GM18498 (cell line): ENCODE measurements at regions not wholly inside any gene's neighbourhood (a gene's known extent, or its start where the extent isn't known, plus 50 kb on each side); places are given as distances from the start of the nearest gene placed in this dataset.

Experiments used
- ATAC-seq: cut with Tn5 transposase; IDR thresholded peaks from one replicate; pipeline ENCODE4 v1.9.1; 2021; ENCODE audit warnings: mild to moderate bottlenecking, moderate library complexity; ENCODE audit not compliant: unreplicated experiment

DNA sequence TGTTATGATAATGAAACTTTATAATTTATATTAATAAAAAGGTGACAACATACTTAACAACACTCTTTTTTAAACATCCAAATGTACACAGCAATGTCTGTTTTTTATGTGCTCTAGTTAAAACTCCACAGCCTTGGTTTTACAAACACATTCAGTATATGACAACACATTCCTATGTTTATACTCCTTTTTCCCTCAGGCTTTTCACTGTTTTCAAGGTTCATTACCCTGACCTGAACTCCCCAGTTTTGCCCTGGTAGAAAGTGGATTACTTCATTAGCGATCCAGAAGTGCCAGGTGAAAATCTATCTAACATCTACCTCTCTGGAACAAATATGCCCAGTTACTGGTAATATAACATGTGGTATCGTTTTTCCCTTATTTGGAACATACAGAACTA is 340.2 kb upstream of the DDHD1 start:
- ATAC-seq: no peak

- ATAC-seq: no peak
These were observed 338.8 kb upstream of the DDHD1 start for GRCh38 chr14:53491884-53492277.

DNA sequence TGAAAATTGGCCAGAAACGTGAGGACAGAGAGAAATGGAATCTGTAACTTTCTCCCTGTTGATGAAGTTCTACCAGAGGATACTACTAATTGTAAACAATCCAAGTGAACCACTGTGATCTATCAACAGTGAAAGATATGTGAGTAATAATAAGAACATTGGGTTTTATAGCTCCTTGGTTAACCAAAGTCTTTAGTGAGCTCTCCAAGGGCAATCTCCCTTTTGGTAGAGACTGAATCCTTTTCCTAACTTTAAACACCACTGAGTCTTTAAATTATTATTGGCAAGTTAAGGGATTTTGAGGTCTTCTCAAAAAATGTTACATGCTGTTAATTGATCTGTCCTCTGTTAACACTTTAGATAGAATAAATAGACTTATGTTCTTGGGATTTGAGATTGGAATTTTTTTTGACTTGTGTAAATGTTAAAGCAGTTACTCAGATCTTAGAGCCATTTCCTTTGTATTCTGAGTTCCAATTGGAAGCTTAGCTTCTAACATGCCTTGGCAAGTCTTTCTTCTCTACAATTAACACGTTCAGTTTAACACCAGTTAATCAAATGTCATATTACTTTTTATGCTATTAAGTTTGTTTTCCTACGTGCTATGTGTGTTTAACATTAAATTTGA is 338.2 kb upstream of the DDHD1 start:
- ATAC-seq: no peak

- no peak for ATAC-seq
These were observed 325.1 kb upstream of the DDHD1 start for GRCh38 chr14:53478174-53478573.

GRCh38 chr14:53473480-53473879 is 320.4 kb upstream of the DDHD1 start:
- no peak for ATAC-seq

GRCh38 chr14:53472306-53472705 is 319.2 kb upstream of the DDHD1 start:
- no peak for ATAC-seq

DNA sequence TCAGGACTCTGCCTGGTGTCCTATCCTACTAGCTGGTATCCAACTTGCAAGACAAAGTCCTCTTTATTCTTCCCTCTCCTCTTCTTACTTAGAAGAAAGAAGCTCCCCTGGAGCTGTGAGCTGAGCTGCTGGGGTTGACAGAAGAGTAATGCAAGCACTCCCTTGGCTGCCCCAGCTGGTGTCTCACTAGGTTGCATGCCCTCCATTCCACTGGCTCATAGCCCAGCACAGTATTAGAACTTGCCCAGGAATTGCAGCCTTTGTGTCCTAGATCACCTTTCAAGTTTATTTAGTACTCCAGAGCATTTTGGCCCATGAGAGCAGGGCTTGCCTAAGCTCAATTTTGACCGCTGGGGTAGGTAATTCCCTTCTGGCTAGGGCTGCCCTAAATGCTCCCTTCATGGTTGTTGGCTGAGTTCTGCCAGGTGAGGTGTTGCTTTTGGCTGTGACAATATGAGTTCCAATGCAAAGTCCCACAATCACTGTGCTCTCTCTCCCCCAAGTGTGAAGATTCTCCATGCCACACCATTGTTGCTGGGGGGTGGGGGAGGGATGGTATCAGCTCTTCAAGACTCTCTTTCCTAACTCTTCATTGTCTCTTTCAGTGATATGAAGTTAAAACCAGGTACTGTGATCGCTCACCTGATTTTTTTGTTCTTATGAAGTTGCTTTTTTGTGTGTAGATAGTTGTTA is 317.4 kb upstream of the DDHD1 start:
- no peak for ATAC-seq

DNA sequence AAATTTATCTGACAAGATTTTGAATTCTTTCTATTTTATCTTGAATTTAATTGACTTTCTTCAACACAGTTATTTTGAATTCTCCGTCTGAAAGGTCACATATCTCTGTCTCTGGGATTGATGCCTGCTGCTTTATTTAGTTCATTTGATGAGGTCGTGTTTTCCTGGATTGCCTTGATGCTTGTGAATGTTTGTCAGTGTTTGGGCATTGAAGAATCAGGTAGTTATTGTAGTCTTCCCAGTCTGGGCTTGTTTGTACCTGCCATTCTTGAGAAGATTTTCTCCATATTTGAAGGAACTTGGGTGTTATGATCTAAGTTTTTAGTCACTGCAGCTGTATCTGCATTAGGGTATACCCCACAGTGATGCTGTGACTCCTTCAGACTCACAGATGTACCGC is 315.8 kb upstream of the DDHD1 start:
- no peak for ATAC-seq

- ATAC-seq: no peak
These were observed 311.3 kb upstream of the DDHD1 start for GRCh38 chr14:53464376-53464775.

- no peak for ATAC-seq
These were observed 310.0 kb upstream of the DDHD1 start for GRCh38 chr14:53462931-53463778.

- ATAC-seq: no peak
These were observed 308.7 kb upstream of the DDHD1 start for GRCh38 chr14:53461858-53462257.

GRCh38 chr14:53460544-53460943 is 307.4 kb upstream of the DDHD1 start:
- ATAC-seq: no peak

DNA sequence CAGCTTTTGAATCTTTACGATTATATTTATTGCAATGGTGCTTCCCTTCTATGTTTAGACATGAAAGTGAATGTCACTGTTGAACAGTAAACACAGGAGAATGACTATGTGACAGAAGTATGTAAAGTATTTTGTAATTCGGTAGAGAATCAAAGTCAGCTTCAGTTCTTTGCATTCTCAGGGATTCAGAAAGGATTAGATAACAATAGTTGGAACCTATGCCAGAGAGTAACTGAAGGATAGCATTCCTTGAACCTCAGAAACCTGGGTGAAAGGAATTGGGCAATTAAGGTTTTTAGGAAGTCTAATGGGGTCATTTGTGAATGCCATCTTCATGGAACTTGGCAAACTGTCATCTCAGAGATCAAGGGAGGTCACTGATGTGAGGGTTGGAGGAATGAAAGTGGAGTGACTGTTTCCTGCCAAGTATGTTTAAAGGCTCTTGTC is 305.3 kb upstream of the DDHD1 start:
- ATAC-seq: no peak

- ATAC-seq: no peak
These were observed 303.8 kb upstream of the DDHD1 start for GRCh38 chr14:53456931-53457330.

DNA sequence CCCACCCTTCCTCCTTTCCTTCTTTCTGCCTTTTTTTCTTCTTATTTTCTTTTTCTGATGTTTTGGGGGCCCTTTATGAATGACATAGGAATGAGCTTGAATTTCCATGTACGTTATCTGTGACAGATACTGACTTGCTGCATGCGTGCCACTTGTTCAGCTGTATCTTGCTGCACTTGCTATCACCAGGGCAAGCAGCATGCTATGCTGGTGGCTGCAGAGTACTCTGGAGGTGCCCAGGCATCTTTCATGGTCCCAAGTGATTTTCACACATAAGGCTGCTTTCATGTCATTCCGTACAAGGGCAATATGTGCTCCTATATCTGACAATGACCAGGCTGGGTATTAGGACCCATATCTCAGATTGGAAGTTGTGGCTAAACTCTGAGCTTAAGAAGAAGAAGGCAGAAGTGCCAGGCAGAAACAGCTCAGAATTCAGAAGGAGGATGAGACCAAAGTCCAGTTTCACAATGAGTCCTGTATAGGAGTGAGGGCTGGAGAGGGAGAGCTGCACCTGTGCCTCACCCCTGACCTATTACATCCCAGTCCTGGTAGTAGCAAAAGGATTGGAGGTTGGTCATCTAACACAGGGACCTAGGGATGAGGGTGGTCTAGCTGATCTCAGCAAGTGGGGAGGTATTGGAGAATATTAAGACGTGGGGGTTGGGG is 299.0 kb upstream of the DDHD1 start:
- ATAC-seq: no peak

DNA sequence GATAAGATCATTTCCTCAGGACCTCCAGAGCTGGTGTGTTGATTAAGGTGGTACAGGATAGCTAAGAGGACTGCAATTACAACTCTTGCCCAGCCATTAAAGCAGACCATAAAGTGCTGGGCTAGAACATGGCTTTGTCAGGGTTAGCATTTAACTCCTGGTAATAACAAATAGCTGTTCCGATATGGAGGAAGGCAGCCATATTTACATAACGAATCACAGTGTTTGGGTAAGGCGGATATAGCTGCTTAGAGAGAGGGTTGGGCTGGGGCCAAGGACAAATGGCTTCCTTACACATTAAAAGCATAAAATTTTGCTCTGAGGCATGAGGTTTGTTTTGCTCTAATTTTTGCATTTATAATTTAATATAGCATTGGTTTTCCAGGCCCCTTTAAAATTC is 297.7 kb upstream of the DDHD1 start:
- no peak for ATAC-seq

DNA sequence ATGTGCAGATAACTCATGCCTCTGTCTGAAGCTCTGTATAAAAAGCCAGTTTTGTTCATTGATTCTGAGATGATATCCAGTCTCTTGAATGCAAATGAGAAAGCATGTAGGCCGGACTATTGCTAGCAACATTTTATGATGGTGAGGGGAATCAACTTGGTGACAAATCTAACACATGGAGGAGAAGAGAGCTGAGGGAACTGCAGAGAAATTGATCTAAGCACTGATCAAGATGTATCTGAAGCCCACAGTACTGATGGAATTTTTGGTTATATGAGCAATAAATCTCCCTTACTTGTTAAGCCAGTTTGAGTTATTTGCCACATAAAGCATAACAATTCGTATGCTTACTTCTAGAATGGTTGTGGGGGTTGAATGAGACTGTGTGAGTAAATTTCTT is 295.6 kb upstream of the DDHD1 start:
- no peak for ATAC-seq

DNA sequence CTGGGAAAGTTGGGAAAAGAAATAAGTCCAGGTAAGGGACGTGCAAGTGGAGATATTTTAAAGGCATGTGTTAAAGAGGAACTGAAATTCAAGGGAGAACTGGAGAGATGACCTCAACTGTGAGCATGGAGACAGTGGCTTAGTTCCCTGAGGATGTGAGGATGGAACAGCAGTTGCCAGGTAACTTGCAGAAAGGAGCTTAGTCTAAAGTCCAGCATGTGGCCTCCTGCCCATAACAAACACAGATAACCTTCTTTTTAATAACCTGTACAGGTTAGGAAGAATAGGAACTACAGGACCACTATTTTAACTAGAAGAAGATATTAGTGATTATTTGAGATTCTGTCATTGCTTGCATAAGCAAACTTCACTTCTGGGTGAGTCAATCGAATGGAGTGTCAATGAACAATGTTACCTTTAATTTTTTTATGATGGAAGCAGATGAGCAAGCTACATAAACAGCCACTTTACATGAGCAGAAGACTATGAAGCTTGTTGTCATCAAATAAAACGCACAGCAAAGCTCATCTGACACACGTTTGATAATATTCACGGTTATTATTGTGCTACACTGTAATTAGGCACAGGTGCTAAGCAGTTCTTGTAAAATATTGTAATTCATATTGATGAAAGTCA is 291.7 kb upstream of the DDHD1 start:
- no peak for ATAC-seq

DNA sequence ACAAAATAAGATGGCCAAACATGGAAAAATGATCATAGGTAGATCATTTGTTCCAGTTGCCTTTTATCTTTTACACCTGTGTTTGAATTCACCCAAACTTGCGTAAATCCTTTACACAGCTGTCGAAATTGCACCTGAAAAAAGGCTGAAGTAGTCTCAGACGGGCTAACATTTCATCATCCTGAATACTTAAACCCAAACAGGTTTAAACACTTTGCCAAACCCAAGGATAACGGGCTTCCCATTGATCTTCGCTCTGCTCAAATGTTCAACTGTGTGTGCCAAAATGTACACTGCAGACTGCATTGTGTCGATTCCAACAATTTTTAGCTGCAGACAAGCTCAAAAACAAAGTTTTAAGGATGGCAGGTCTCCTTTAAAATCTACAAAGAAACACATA is 288.7 kb upstream of the DDHD1 start:
- no peak for ATAC-seq

- ATAC-seq: no peak
These were observed 284.7 kb upstream of the DDHD1 start for GRCh38 chr14:53437858-53438257.

GRCh38 chr14:53432378-53432802 is 279.3 kb upstream of the DDHD1 start:
- peak; percentile 76 for ATAC-seq
